OCI-LY1 (cell line): ENCODE measurements at regions not wholly inside any gene's neighbourhood (a gene's known extent, or its start where the extent isn't known, plus 50 kb on each side); places are given as distances from the start of the nearest gene placed in this dataset.

ENCODE experiments used
- H2AFZ ChIP-seq: fragments of 200-600 bp; sonication (generic), shearing (Covaris generic); 2 replicates; pipeline ENCODE4 v1.6.0; 2014; ENCODE audit warnings: antibody characterized with exemption, mild to moderate bottlenecking, low read length
- H3F3A ChIP-seq: fragments of 200-600 bp; sonication (generic), shearing (Covaris generic); 2 replicates; pipeline ENCODE4 v1.6.0; 2014; ENCODE audit warnings: mild to moderate bottlenecking, antibody characterized with exemption, low read length, moderate library complexity; ENCODE audit not compliant: insufficient read depth
- H3K27ac ChIP-seq: fragments of 200-600 bp; sonication (generic); 2 replicates; pipeline ENCODE4 v1.5.1; 2014; ENCODE audit warnings: low read length, mixed run types, mild to moderate bottlenecking, low read depth; ENCODE audit not compliant: poor library complexity, severe bottlenecking
- H3K27me3 ChIP-seq: fragments of 200-600 bp; sonication (generic); 2 replicates; pipeline ENCODE4 v1.6.0; 2014; ENCODE audit warnings: antibody characterized with exemption, mild to moderate bottlenecking, low read length, moderate library complexity; ENCODE audit not compliant: insufficient read depth
- H3K36me3 ChIP-seq: fragments of 200-600 bp; sonication (generic); 2 replicates; pipeline ENCODE4 v1.6.1; 2014; ENCODE audit warnings: mild to moderate bottlenecking, antibody characterized with exemption, low read length, moderate library complexity, mixed read lengths; ENCODE audit not compliant: insufficient read depth
- H3K4me1 ChIP-seq: fragments of 200-600 bp; sonication (generic); 2 replicates; pipeline ENCODE4 v1.5.1; 2014; ENCODE audit warnings: mild to moderate bottlenecking, low read length, moderate library complexity; ENCODE audit not compliant: insufficient read depth, severe bottlenecking
- H3K4me2 ChIP-seq: fragments of 200-600 bp; sonication (generic), shearing (Covaris generic); 2 replicates; pipeline ENCODE4 v1.6.1; 2014; ENCODE audit warnings: low read length
- H3K4me3 ChIP-seq: fragments of 200-600 bp; sonication (generic); 2 replicates; pipeline ENCODE4 v1.5.1; 2014; ENCODE audit warnings: low read length, low read depth, mild to moderate bottlenecking, mixed read lengths; ENCODE audit not compliant: poor library complexity, severe bottlenecking
- H3K79me2 ChIP-seq: fragments of 200-600 bp; shearing (Covaris generic); 2 replicates; pipeline ENCODE4 v1.6.1; 2016; ENCODE audit warnings: mixed run types, low read length, mixed read lengths; ENCODE audit not compliant: insufficient read depth
- H3K9ac ChIP-seq: fragments of 200-600 bp; sonication (generic), shearing (Covaris generic); 2 replicates; pipeline ENCODE4 v1.6.1; 2014; ENCODE audit warnings: mild to moderate bottlenecking, low read length, mixed read lengths
- H3K9me2 ChIP-seq: fragments of 200-600 bp; sonication (generic), shearing (Covaris generic); 2 replicates; pipeline ENCODE4 v1.6.1; 2014; ENCODE audit warnings: low read depth, mild to moderate bottlenecking, low read length, mixed read lengths
- H3K9me3 ChIP-seq: fragments of 200-600 bp; shearing (Covaris generic); 2 replicates; pipeline ENCODE4 v1.6.1; 2014; ENCODE audit warnings: low read length, mixed read lengths
- H4K20me1 ChIP-seq: fragments of 200-600 bp; sonication (generic), shearing (Covaris generic); 2 replicates; pipeline ENCODE4 v1.6.0; 2016; ENCODE audit warnings: mild to moderate bottlenecking, low read length; ENCODE audit not compliant: insufficient read depth
- CTCF ChIP-seq: fragments of 200-600 bp; sonication (generic), shearing (Covaris generic); IDR thresholded peaks from 2 replicates; pipeline ENCODE4 v1.5.1; 2017; ENCODE audit warnings: mild to moderate bottlenecking, antibody characterized with exemption, low read length, moderate library complexity, mixed read lengths
- EZH2 ChIP-seq: fragments of 200-600 bp; sonication (generic), shearing (Covaris generic); IDR thresholded peaks from 2 replicates; pipeline ENCODE4 v1.8.0; 2017; ENCODE audit warnings: borderline replicate concordance, mixed run types, mild to moderate bottlenecking, antibody characterized with exemption, low read length, moderate library complexity, mixed read lengths

GRCh38 chr5:117058740-117059139 lies 484.1 kb upstream of the SEMA6A start:
- Histone ChIP-seq H3K4me1 (no peaks in the 10 kb centered on the region), H3K27me3 (no peaks in the 10 kb centered on the region), H3F3A (no peaks in the 10 kb centered on the region), H2AFZ (no peak overlapping the region), H3K9me2 (no peaks in the 10 kb centered on the region), H4K20me1 (no peaks in the 10 kb centered on the region), H3K4me3 (no peak overlapping the region), H3K27ac (no peak overlapping the region), H3K4me2 (no peak overlapping the region), H3K36me3 (no peaks in the 10 kb centered on the region), H3K79me2 (no peaks in the 10 kb centered on the region), H3K9me3 (no peaks in the 10 kb centered on the region), H3K9ac (no peak overlapping the region)
- TF ChIP-seq EZH2, result no peak
- no peak for TF ChIP-seq CTCF

- TF ChIP-seq EZH2, result no peak
- no peak for TF ChIP-seq CTCF
- Histone ChIP-seq H3F3A (no peaks in the 10 kb centered on the region), H4K20me1 (no peaks in the 10 kb centered on the region), H3K4me2 (no peak overlapping the region), H3K9ac (no peak overlapping the region), H3K4me1 (no peaks in the 10 kb centered on the region), H3K36me3 (no peaks in the 10 kb centered on the region), H2AFZ (no peak overlapping the region), H3K79me2 (no peaks in the 10 kb centered on the region), H3K27ac (no peak overlapping the region), H3K9me3 (no peaks in the 10 kb centered on the region), H3K4me3 (no peak overlapping the region), H3K9me2 (no peaks in the 10 kb centered on the region), H3K27me3 (no peaks in the 10 kb centered on the region)
Observed at GRCh38 chr5:117055517-117055916, 480.9 kb upstream of the SEMA6A start.

- H3K4me3 ChIP-seq, result no peak overlapping the region
- no peaks in the 10 kb centered on the region for H3K9me2 ChIP-seq
- no peaks in the 10 kb centered on the region for H4K20me1 ChIP-seq
- H3K36me3 ChIP-seq, result no peaks in the 10 kb centered on the region
- H3K79me2 ChIP-seq, result no peaks in the 10 kb centered on the region
- no peaks in the 10 kb centered on the region for H3K27me3 ChIP-seq
- H3K9me3 ChIP-seq, result no peaks in the 10 kb centered on the region
- no peak for TF ChIP-seq EZH2
- no peak for TF ChIP-seq CTCF
- H3K4me2 ChIP-seq, result no peak overlapping the region
- no peak overlapping the region for H3K27ac ChIP-seq
- no peaks in the 10 kb centered on the region for H3K4me1 ChIP-seq
- no peak overlapping the region for H2AFZ ChIP-seq
- H3K9ac ChIP-seq, result no peak overlapping the region
- H3F3A ChIP-seq, result no peaks in the 10 kb centered on the region
Observed at GRCh38 chr5:117054911-117055310, 480.3 kb upstream of the SEMA6A start.
